Mesendoderm (in vitro differentiated cells): ENCODE measurements at regions not wholly inside any gene's neighbourhood (a gene's known extent, or its start where the extent isn't known, plus 50 kb on each side); places are given as distances from the start of the nearest gene placed in this dataset. TPM values are rescaled to one million over a fixed set of nuclear protein-coding genes. Genes with fewer than 3 reads are reported as not detected.
A peak's percentile ranks its signal among the peaks of the same experiment; 100 is the strongest.

Experiments
- DNase-seq: peaks from one replicate; pipeline ENCODE4 v3.0.0; 2013
- H2AK5ac ChIP-seq: 2 replicates; pipeline ENCODE4 v1.6.1; 2013; ENCODE audit warnings: low read length, inconsistent platforms
- H2BK120ac ChIP-seq: 2 replicates; pipeline ENCODE4 v1.6.1; 2013; ENCODE audit warnings: low read depth, mild to moderate bottlenecking, low read length, moderate library complexity, mixed read lengths
- H2BK15ac ChIP-seq: replicated peaks from 2 replicates; pipeline ENCODE4 v1.6.1; 2013; ENCODE audit warnings: low read depth, mild to moderate bottlenecking, moderate library complexity
- H2BK5ac ChIP-seq: 2 replicates; pipeline ENCODE4 v1.6.1; 2013; ENCODE audit warnings: low read length, inconsistent platforms
- H3K18ac ChIP-seq: 2 replicates; pipeline ENCODE4 v1.6.1; 2013; ENCODE audit warnings: mild to moderate bottlenecking, low read length, mixed read lengths
- H3K23ac ChIP-seq: one replicate; pipeline ENCODE4 v1.6.1; 2013; ENCODE audit warnings: low read length
- H3K27ac ChIP-seq: 2 replicates; pipeline ENCODE4 v1.5.1; 2013; ENCODE audit warnings: low read depth, mild to moderate bottlenecking, inconsistent platforms, low read length, moderate library complexity
- H3K27me3 ChIP-seq: 2 replicates; pipeline ENCODE4 v1.6.1; 2013; ENCODE audit warnings: low read length, control low read depth, mild to moderate bottlenecking, inconsistent platforms; ENCODE audit not compliant: insufficient read depth, poor library complexity
- H3K36me3 ChIP-seq: 2 replicates; pipeline ENCODE4 v1.6.1; 2013; ENCODE audit warnings: low read length, inconsistent platforms; ENCODE audit not compliant: control insufficient read depth, insufficient read depth
- H3K4ac ChIP-seq: one replicate; pipeline ENCODE4 v1.6.1; 2013; ENCODE audit warnings: low read depth, mild to moderate bottlenecking, low read length, moderate library complexity
- H3K4me1 ChIP-seq: 2 replicates; pipeline ENCODE4 v1.6.1; 2013; ENCODE audit warnings: low read depth, low read length, inconsistent platforms; ENCODE audit not compliant: control insufficient read depth
- H3K4me2 ChIP-seq: 2 replicates; pipeline ENCODE4 v1.6.1; 2013; ENCODE audit warnings: low read length
- H3K4me3 ChIP-seq: 2 replicates; pipeline ENCODE4 v1.5.1; 2013; ENCODE audit warnings: mild to moderate bottlenecking, low read length
- H3K56ac ChIP-seq: one replicate; pipeline ENCODE4 v1.6.1; 2013; ENCODE audit warnings: low read length
- H3K79me1 ChIP-seq: 2 replicates; pipeline ENCODE4 v1.6.1; 2013; ENCODE audit warnings: low read length, inconsistent platforms
- H3K79me2 ChIP-seq: 2 replicates; pipeline ENCODE4 v1.6.1; 2013; ENCODE audit warnings: mild to moderate bottlenecking, low read length; ENCODE audit not compliant: control insufficient read depth, insufficient read depth
- H3K9ac ChIP-seq: 2 replicates; pipeline ENCODE4 v1.6.1; 2013; ENCODE audit warnings: low read length, inconsistent platforms
- H4K5ac ChIP-seq: one replicate; pipeline ENCODE4 v1.6.1; 2013; ENCODE audit warnings: low read length
- H4K8ac ChIP-seq: one replicate; pipeline ENCODE4 v1.6.1; 2013; ENCODE audit warnings: low read depth, mild to moderate bottlenecking, control low read depth, low read length, moderate library complexity
- WGBS: extraction: QIAGEN DNeasy Blood & Tissue Kit; methylation state at CpG from one replicate; pipeline ENCODE4 v1.1.7; 2013; ENCODE audit warnings: low lambda C conversion rate, missing lambda C conversion rate; ENCODE audit not compliant: insufficient coverage; ENCODE audit errors: extremely low coverage; 5-methylcytosine and 5-hydroxymethylcytosine counted together
- small RNA-seq: library from polyadenylated mRNA; stranded (forward); fragments of <200 nt; extraction: miRNeasy Mini kit (QIAGEN cat#:217004); gene quantifications from one replicate; pipeline ENCODE3, GENCODE V24; 2013; ENCODE audit not compliant: insufficient read depth

DNA sequence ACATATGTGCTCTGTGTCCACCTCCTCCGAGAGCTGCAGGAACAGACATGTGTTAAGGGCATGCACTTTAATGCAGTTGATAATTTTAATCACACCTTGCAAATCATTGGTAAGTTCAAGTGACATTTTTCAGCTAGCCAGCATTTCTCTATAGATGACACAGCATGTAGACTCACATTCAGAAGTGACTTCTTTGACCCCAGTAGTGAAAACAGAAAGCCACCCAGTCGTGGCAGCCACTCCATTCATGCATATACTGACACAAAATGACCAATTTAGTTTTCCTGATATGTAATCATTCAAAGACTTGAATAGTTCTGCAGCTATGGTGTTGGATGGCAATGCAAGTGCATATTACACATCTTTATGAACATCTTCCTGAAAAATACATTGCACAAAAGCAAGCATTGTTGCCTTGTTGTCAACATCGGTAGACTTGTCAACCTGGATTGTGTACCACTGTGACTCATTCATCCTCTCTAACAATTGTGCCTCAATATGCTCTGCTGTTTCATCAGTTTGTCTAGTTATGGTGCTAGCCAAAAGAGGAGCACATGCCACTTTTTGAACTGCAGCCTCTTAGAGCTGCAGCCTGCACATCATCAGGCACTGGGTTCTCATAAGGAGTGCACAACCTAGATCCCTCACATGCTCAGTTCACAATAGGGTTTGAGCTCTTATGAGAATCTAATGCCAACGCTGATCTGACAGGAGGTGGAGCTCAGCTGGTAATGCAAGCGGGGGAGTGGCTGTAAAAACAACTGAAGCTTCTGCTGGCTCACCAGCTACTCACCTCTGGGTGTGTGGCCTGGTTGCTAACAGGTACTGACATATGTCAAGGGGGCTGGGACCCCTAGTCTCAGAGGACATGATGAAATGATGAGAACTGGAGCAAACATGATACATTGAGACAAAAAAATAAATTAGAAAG lies 622.0 kb downstream of the PYDC2 start:
- Histone ChIP-seq H3K9ac (no peak overlapping the region), H3K79me1 (no peaks in the 10 kb centered on the region), H3K27me3 (no peaks in the 10 kb centered on the region), H3K18ac (peak overlapping the region; percentile 90), H4K8ac (no peak overlapping the region), H3K4me1 (peaks cover 3% of the 10 kb centered on the region), H3K4ac (peak overlapping the region; percentile 24), H2BK5ac (no peak overlapping the region), H3K23ac (no peak overlapping the region), H2BK15ac (peak overlapping the region; percentile 76), H3K36me3 (no peaks in the 10 kb centered on the region), H2AK5ac (peak overlapping the region; percentile 89), H3K4me3 (no peak overlapping the region), H3K4me2 (no peak overlapping the region), H3K79me2 (no peaks in the 10 kb centered on the region), H3K27ac (no peak overlapping the region), H3K56ac (no peak overlapping the region), H2BK120ac (no peak overlapping the region), H4K5ac (peak overlapping the region; percentile 14)
- DNase-seq = no peak
- no CpG with 5 or more reads among the region's 5 CpGs for WGBS

Small RNA genes in the stretch of these regions (small RNA-seq; reads per million reads assigned to genes)
- not detected for gene RF00019
